GM12873 (cell line): ENCODE measurements at regions not wholly inside any gene's neighbourhood (a gene's known extent, or its start where the extent isn't known, plus 50 kb on each side); places are given as distances from the start of the nearest gene placed in this dataset.

Experiments
- CTCF ChIP-seq: IDR thresholded peaks from 2 replicates; pipeline ENCODE4 v1.5.1; 2012; ENCODE audit warnings: low read depth, mild to moderate bottlenecking, moderate library complexity, low read length, control low read depth; ENCODE audit not compliant: insufficient read depth; ENCODE audit errors: missing control alignments

GRCh38 chr18:64614446-64614845 lies 465.6 kb upstream of the LINC00305 start:
- TF ChIP-seq CTCF = no peak

GRCh38 chr18:64592246-64592645 lies 443.4 kb upstream of the LINC00305 start:
- no peak for TF ChIP-seq CTCF

DNA sequence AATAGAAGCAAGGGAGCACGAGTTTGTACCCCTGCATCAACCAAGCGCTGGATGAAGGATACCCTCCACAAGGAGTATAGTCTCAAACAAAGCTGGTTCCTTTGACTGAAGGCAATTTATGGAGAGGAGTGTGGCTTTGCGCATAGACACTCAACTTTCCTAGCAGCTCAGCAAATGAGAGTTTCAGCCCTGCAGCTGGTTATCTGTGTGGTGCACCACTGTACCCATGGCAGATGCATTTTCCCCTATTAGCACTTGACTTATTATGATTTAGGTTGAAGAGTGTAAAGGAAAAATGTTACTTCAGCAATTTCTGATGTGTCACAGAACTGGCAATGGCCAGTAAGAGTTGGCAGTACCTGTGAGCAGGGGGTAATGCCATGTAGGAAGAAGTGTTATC lies 440.1 kb upstream of the LINC00305 start:
- TF ChIP-seq CTCF = no peak

- no peak for TF ChIP-seq CTCF
These were observed 417.6 kb upstream of the LINC00305 start for GRCh38 chr18:64566456-64566855.

DNA sequence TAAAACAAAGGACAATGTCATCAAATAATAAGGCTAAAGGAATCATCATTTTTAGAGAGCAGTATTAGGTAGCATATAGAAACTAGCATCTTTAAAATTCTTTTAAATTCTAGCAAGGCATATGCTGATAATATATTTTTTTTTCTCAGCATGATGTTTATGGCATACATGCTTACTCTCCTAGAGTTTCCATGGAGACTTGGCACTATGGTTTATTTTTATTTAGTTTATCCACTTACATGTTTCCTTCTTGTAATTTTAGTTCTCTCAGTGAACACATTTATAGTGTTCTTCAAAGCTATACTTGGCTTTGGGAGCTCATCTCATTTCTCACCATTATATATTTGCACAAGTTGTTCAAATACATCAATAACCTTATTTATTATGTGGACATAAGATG lies 413.8 kb upstream of the LINC00305 start:
- TF ChIP-seq CTCF = no peak

DNA sequence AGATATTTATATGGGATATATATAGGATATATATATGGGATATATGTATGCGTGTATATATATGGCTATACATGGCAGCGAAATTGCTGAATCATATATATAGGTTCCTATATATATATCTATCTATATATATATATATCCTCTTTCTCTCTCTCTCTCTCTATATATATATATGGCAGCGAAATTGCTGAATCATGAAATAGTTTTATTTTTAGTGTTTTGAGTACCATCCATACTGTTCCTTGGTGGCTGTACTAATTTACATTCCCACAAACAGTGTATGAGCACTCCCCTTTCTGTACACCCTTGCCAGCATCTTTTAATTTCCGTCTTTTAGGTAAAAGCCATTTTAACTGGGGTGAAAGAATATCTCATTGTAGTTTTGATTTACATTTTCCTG lies 397.6 kb upstream of the LINC00305 start:
- TF ChIP-seq CTCF = no peak

DNA sequence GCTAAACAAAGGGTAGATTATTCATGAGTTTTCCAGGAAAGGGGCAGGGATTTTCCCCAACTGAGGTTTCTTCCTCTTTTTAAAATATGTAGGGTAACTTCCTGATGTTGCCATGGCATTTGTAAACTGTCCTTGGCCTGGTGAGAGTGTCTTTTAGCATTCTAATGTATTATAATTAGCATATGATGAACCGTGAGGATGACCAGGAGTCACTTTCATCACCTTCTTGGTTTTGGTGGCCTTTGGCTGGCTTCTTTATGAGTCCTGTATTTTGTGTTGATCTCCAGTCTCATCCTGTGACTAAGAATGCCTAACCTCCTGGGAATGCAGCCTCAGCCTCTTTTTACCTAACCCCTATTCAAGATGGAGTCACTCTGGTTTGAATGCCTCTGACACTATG lies 391.0 kb upstream of the LINC00305 start:
- TF ChIP-seq CTCF = no peak
